HEK293 (cell line): ENCODE measurements at regions not wholly inside any gene's neighbourhood (a gene's known extent, or its start where the extent isn't known, plus 50 kb on each side); places are given as distances from the start of the nearest gene placed in this dataset.

Experiments
- CTCF ChIA-PET: fragments of 350-600 bp; formaldehyde crosslinking; extraction: SDS; loops from one replicate; lab custom pipeline; 2021; ENCODE audit warnings: antibody characterized with exemption; lab: Yijun Ruan, JAX
- POLR2A ChIA-PET: fragments of 300-600 bp; formaldehyde crosslinking; extraction: SDS; loops from one replicate; lab custom pipeline; 2020; ENCODE audit warnings: antibody characterized with exemption, inconsistent platforms; lab: Yijun Ruan, JAX
- H3K27ac ChIP-seq: fragments of 200-500 bp; sonication (Bioruptor generic); 2 replicates; pipeline ENCODE4 v1.5.1; 2014; ENCODE audit warnings: low read depth, low read length, control low read depth, inconsistent platforms; ENCODE audit errors: extremely low read depth
- H3K36me3 ChIP-seq, 2 experiments: fragments of 200-500 bp in 1 of 2; sonication (Bioruptor generic) in 1 of 2; 1 replicate in 1 of 2; 2 replicates in 1 of 2; pipeline ENCODE4 v1.5.1; 2014 to 2017; ENCODE audit warnings: inconsistent platforms in 2 of 2, low read length in 2 of 2; ENCODE audit not compliant: control insufficient read depth in 2 of 2, insufficient read depth in 1 of 2
- H3K4me1 ChIP-seq: fragments of 200-500 bp; sonication (Bioruptor generic); 2 replicates; pipeline ENCODE4 v1.5.1; 2014; ENCODE audit warnings: mild to moderate bottlenecking, low read length, inconsistent platforms; ENCODE audit not compliant: control insufficient read depth, insufficient read depth
- H3K4me3 ChIP-seq: 2 replicates; pipeline ENCODE4 v1.5.1; 2011; ENCODE audit warnings: low read depth, mild to moderate bottlenecking, control low read depth, low read length, moderate library complexity
- H3K9me3 ChIP-seq: fragments of 200-500 bp; sonication (Bioruptor generic); 2 replicates; pipeline ENCODE4 v1.5.1; 2014; ENCODE audit warnings: low read depth, low read length, inconsistent platforms; ENCODE audit not compliant: control insufficient read depth, insufficient read depth
- GLI2 ChIP-seq: fragments of 450-650 bp; formaldehyde crosslinking; IDR thresholded peaks from 2 replicates; pipeline ENCODE4; 2017; ENCODE audit warnings: missing biosample characterization, missing genetic modification characterization, low read depth, borderline replicate concordance
- KLF9 ChIP-seq: fragments of 450-650 bp; formaldehyde crosslinking; IDR thresholded peaks from 2 replicates; pipeline ENCODE4 v1.5.1; 2016; ENCODE audit warnings: missing biosample characterization, missing genetic modification characterization, low read depth
- OVOL3 ChIP-seq: fragments of 450-650 bp; formaldehyde crosslinking; IDR thresholded peaks from 2 replicates; pipeline ENCODE4 v1.5.1; 2016; ENCODE audit warnings: missing biosample characterization, missing genetic modification characterization
- REPIN1 ChIP-seq: fragments of 450-650 bp; formaldehyde crosslinking; IDR thresholded peaks from 2 replicates; pipeline ENCODE4 v1.5.1; 2017; ENCODE audit warnings: missing biosample characterization, missing genetic modification characterization, low read depth
- SETDB1 ChIP-seq: IDR thresholded peaks from one replicate; pipeline ENCODE4 v1.6.1; 2017; ENCODE audit warnings: mild to moderate bottlenecking, low read length, moderate library complexity, mixed read lengths; ENCODE audit not compliant: insufficient read length
- ZBTB21 ChIP-seq: fragments of 450-650 bp; formaldehyde crosslinking; IDR thresholded peaks from 2 replicates; pipeline ENCODE4 v1.5.1; 2017; ENCODE audit warnings: missing biosample characterization, missing genetic modification characterization
- ZEB2 ChIP-seq: fragments of 450-650 bp; formaldehyde crosslinking; IDR thresholded peaks from 2 replicates; pipeline ENCODE4 v1.5.1; 2016; ENCODE audit warnings: missing biosample characterization, missing genetic modification characterization
- ZIC2 ChIP-seq: fragments of 450-650 bp; formaldehyde crosslinking; IDR thresholded peaks from 2 replicates; pipeline ENCODE4 v1.5.1; 2016; ENCODE audit warnings: missing biosample characterization, missing genetic modification characterization
- ZNF138 ChIP-seq: fragments of 450-650 bp; formaldehyde crosslinking; IDR thresholded peaks from 2 replicates; pipeline ENCODE4 v1.5.1; 2016; ENCODE audit warnings: missing biosample characterization, missing genetic modification characterization, borderline replicate concordance
- ZNF23 ChIP-seq: fragments of 450-650 bp; formaldehyde crosslinking; IDR thresholded peaks from 2 replicates; pipeline ENCODE4 v1.5.1; 2016; ENCODE audit warnings: missing biosample characterization, missing genetic modification characterization, borderline replicate concordance
- ZNF292 ChIP-seq: fragments of 450-650 bp; formaldehyde crosslinking; IDR thresholded peaks from 2 replicates; pipeline ENCODE4 v1.5.1; 2016; ENCODE audit warnings: low read depth, missing biosample characterization, missing genetic modification characterization, borderline replicate concordance
- ZNF514 ChIP-seq: fragments of 450-650 bp; formaldehyde crosslinking; IDR thresholded peaks from 2 replicates; pipeline ENCODE4 v1.5.1; 2016; ENCODE audit warnings: missing biosample characterization, missing genetic modification characterization
- ZNF521 ChIP-seq: fragments of 450-650 bp; formaldehyde crosslinking; IDR thresholded peaks from 2 replicates; pipeline ENCODE4 v1.5.1; 2017; ENCODE audit warnings: missing biosample characterization, mild to moderate bottlenecking, missing genetic modification characterization
- ZNF555 ChIP-seq: fragments of 450-650 bp; formaldehyde crosslinking; conservative IDR thresholded peaks from 2 replicates; pipeline ENCODE4 v1.5.1; 2017; ENCODE audit warnings: missing biosample characterization, mild to moderate bottlenecking, missing genetic modification characterization, inconsistent platforms
- ZNF629 ChIP-seq: fragments of 450-650 bp; formaldehyde crosslinking; IDR thresholded peaks from 2 replicates; pipeline ENCODE4 v1.5.1; 2017; ENCODE audit warnings: missing biosample characterization, missing genetic modification characterization
- ZNF791 ChIP-seq: fragments of 450-650 bp; formaldehyde crosslinking; IDR thresholded peaks from 2 replicates; pipeline ENCODE4 v1.5.1; 2016; ENCODE audit warnings: missing biosample characterization, missing genetic modification characterization
- ZNF830 ChIP-seq: fragments of 450-650 bp; IDR thresholded peaks from 2 replicates; pipeline ENCODE4 v1.5.0; 2018; ENCODE audit warnings: missing biosample characterization, missing genetic modification characterization, low read depth, mild to moderate bottlenecking, moderate library complexity
- ZSCAN16 ChIP-seq: fragments of 450-650 bp; formaldehyde crosslinking; IDR thresholded peaks from 2 replicates; pipeline ENCODE4 v1.5.1; 2016; ENCODE audit warnings: missing biosample characterization, missing genetic modification characterization
- ZSCAN23 ChIP-seq: fragments of 450-650 bp; formaldehyde crosslinking; IDR thresholded peaks from 2 replicates; pipeline ENCODE4 v1.5.1; 2016; ENCODE audit warnings: missing biosample characterization, missing genetic modification characterization
- TF ChIP-seq, protein P1 (sequence below): fragments of 450-650 bp; formaldehyde crosslinking; IDR thresholded peaks from 2 replicates; pipeline ENCODE4 v1.5.1; 2016; ENCODE audit warnings: missing biosample characterization, missing genetic modification characterization
- TF ChIP-seq, protein P2 (sequence below): fragments of 450-650 bp; formaldehyde crosslinking; IDR thresholded peaks from 2 replicates; pipeline ENCODE4 v1.5.1; 2016; ENCODE audit warnings: missing biosample characterization, missing genetic modification characterization
- TF ChIP-seq, protein P3 (sequence below): fragments of 450-650 bp; formaldehyde crosslinking; IDR thresholded peaks from 2 replicates; pipeline ENCODE4 v1.5.1; 2016; ENCODE audit warnings: missing biosample characterization, missing genetic modification characterization, low read depth

DNA sequence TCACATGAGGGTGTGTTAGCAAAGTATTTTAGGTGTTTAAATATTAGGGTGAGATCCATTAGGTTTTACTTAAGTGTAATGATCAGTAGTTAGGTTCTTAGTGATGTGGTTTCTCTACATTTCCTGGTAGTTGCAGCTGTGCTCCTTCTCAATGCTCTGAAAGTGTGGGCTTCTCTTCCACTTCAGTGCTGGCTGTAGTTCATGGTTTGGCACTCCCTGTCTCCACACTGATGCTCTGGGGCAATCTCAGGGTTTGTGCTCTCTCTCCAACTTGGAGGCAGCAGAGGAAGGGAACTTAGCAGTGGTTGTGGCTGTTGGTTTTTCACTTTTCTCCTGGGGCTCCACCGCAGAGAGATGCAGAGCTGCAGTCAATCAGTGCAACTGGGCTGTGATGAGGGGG is 507.5 kb downstream of the TMEM232 start (continued):
- no peak for TF ChIP-seq ZSCAN23 (tag by site-specific recombination)
- TF ChIP-seq, protein P1, sequence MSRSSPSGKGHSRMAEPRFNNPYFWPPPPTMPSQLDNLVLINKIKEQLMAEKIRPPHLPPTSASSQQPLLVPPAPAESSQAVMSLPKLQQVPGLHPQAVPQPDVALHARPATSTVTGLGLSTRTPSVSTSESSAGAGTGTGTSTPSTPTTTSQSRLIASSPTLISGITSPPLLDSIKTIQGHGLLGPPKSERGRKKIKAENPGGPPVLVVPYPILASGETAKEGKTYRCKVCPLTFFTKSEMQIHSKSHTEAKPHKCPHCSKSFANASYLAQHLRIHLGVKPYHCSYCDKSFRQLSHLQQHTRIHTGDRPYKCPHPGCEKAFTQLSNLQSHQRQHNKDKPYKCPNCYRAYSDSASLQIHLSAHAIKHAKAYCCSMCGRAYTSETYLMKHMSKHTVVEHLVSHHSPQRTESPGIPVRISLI (tag by site-specific recombination), result no peak
- no peak for TF ChIP-seq ZNF830 (tag by site-specific recombination)

DNA sequence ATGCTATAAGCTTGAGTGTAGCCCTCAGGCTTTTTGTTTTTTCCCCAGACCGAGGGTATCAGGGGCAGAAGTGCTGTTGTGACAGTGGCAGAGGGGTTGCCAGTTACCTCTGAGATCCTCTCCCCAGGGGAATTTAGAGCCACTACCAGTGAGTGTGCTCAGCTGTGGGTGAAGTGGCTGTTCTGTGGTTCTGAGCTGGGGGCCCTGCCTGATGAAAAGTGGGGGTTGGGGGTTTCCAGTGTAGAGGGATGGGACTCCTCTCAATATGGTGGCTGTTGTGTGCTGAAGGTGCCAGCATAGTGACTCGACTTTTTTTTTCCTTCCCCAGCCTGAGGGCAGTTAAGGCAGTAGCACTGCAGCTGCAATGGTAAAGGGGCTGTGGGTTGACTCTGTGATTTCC is 506.7 kb downstream of the TMEM232 start:
- POLR2A ChIA-PET, result no interaction called here
- CTCF ChIA-PET, result no interaction called here
- H3K36me3 ChIP-seq, result no peaks in the 10 kb centered on the region
- TF ChIP-seq ZNF292 (no peak), ZNF521 (tag by site-specific recombination) (no peak), ZEB2 (no peak), ZNF514 (tag by site-specific recombination) (no peak), GLI2 (tag by site-specific recombination) (no peak), KLF9 (tag by site-specific recombination) (no peak), ZNF629 (tag by site-specific recombination) (no peak), ZBTB21 (tag by site-specific recombination) (no peak), REPIN1 (tag by site-specific recombination) (no peak), ZNF138 (tag by site-specific recombination) (no peak), ZIC2 (no peak), ZNF555 (tag by site-specific recombination) (no peak), OVOL3 (tag by site-specific recombination) (no peak), ZNF791 (tag by site-specific recombination) (no peak), ZSCAN16 (tag by site-specific recombination) (no peak), ZNF23 (tag by site-specific recombination) (no peak)
- TF ChIP-seq, protein P2, sequence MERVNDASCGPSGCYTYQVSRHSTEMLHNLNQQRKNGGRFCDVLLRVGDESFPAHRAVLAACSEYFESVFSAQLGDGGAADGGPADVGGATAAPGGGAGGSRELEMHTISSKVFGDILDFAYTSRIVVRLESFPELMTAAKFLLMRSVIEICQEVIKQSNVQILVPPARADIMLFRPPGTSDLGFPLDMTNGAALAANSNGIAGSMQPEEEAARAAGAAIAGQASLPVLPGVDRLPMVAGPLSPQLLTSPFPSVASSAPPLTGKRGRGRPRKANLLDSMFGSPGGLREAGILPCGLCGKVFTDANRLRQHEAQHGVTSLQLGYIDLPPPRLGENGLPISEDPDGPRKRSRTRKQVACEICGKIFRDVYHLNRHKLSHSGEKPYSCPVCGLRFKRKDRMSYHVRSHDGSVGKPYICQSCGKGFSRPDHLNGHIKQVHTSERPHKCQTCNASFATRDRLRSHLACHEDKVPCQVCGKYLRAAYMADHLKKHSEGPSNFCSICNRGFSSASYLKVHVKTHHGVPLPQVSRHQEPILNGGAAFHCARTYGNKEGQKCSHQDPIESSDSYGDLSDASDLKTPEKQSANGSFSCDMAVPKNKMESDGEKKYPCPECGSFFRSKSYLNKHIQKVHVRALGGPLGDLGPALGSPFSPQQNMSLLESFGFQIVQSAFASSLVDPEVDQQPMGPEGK (tag by site-specific recombination), result no peak
- TF ChIP-seq, protein P3, sequence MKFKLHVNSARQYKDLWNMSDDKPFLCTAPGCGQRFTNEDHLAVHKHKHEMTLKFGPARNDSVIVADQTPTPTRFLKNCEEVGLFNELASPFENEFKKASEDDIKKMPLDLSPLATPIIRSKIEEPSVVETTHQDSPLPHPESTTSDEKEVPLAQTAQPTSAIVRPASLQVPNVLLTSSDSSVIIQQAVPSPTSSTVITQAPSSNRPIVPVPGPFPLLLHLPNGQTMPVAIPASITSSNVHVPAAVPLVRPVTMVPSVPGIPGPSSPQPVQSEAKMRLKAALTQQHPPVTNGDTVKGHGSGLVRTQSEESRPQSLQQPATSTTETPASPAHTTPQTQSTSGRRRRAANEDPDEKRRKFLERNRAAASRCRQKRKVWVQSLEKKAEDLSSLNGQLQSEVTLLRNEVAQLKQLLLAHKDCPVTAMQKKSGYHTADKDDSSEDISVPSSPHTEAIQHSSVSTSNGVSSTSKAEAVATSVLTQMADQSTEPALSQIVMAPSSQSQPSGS, result no peak
- no peak overlapping the region for H3K27ac ChIP-seq
- no peaks in the 10 kb centered on the region for H3K4me1 ChIP-seq
- no peaks in the 10 kb centered on the region for H3K9me3 ChIP-seq
- H3K4me3 ChIP-seq, result no peak overlapping the region

DNA sequence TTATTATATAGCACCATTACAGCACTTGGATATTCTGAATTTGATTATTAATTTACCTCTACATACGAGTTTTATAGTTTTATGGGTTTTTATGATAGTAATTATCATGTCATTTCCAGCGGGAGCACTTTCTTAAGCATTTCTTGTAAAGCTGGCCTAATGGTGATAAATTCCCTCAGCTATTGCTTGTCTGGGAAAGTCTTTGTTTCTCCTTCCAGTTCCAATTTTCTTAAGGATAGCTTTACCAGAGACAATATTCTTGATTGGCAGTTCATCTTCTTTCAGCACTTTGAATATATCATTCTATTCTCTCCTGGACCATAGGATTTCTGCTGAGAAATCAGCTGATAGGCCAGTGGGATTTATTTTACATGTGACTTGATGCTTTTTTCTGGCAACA is 505.4 kb downstream of the TMEM232 start:
- Histone ChIP-seq H3K4me1 (no peaks in the 10 kb centered on the region), H3K36me3 (no peaks in the 10 kb centered on the region), H3K4me3 (no peak overlapping the region), H3K9me3 (no peaks in the 10 kb centered on the region)
- ChIA-PET CTCF (interaction anchor here (0.7 kb wide), 1 partner anchor 1878 kb away, joined by 3 read pairs; no protein-coding TSS in a partner anchor), POLR2A (no interaction called here)
- TF ChIP-seq GLI2 (tag by site-specific recombination) (no peak), SETDB1 (peak; percentile 80)
- TF ChIP-seq, all 188 proteins: peak for 1
- H3K27ac ChIP-seq, result no peak overlapping the region
